NCI-H510A treated with DMSO at 0.1 percent for 48 hours (cell line): ENCODE measurements at regions not wholly inside any gene's neighbourhood (a gene's known extent, or its start where the extent isn't known, plus 50 kb on each side); places are given as distances from the start of the nearest gene placed in this dataset.

Source experiments
- DNase-seq: peaks from one replicate; lab custom pipeline; 2025; lab: John Stamatoyannopoulos, UW

- DNase-seq = no peak
These were observed 153.7 kb upstream of the ARGLU1 start for GRCh38 chr13:106721599-106721998.

DNA sequence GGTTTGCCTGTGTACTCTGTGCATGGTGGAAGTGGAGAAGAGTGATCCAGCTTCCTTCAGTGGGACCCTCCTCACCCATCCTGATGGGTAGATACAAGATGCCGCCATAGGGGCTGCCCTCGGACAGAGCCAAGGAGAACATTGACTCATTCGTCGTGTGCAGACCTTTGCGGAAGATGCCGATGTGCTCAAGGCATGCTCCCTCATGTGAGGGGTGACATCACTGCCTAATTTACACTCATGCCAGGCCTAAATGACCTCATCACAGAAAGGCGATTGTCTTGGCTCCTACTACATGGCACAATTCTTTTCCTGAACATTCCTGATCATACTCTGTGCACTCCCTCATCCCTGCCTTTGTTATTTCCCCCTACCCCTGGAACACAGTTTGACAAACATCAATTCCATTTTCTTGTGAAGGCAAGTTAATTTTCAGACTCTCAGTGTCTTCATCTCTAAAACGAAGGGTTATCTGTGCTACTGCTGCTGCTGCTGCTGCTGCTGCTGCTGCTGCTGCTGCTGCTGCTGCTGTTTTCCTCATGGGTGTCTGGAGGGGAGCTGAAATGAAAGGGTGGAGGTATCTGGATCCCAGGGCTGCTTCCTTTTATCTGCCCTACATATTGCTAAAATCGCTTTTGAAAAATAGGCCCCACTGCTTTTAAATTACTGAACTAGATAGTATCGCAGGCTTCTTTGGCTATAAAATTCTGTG is 146.5 kb upstream of the ARGLU1 start:
- DNase-seq = no peak

- no peak for DNase-seq
These were observed 144.4 kb upstream of the ARGLU1 start for GRCh38 chr13:106712381-106712780.

GRCh38 chr13:106710266-106710665 is 142.3 kb upstream of the ARGLU1 start:
- DNase-seq = no peak

- DNase-seq = no peak
These were observed 141.6 kb upstream of the ARGLU1 start for GRCh38 chr13:106709522-106709921.

GRCh38 chr13:106702505-106702904 is 134.6 kb upstream of the ARGLU1 start:
- no peak for DNase-seq

- no peak for DNase-seq
These were observed 133.9 kb upstream of the ARGLU1 start for GRCh38 chr13:106701771-106702341.

DNA sequence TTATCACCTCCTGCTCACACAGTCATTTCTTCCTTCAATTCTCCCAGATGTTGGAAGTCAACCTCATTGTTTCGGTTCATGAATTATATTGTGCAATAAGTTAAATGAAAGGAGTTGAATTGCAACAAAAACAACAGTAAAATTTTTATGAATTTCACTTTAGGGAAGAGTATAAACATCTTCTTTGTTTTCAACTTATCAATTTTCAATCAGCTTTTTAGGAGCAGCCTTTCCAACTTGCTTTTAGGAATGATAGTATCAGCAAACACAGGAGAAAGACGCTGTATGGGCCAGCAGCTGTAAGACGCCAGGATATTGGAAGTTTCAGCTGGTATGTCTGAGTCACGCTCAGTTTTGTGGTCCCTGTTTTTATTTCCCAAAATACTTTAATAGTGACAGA is 132.5 kb upstream of the ARGLU1 start:
- no peak for DNase-seq

DNA sequence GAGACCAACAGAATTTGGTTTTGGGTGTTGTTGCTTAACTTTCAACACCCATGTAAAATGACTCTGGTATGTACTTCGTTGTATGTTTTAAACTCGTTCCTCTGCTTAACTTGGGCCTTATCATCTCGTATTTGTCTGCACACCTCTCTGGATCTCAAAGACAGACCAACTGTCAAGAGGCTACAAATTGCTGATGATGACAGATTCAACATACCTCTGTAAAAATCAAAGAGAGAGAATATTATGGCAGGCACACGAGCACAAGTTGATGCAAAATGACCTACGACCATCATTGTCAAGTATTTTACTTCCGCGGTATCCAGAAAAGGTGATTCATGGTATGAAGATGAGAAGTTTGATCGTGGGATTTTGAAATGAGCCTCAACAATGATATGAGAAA is 132.1 kb upstream of the ARGLU1 start:
- no peak for DNase-seq

DNA sequence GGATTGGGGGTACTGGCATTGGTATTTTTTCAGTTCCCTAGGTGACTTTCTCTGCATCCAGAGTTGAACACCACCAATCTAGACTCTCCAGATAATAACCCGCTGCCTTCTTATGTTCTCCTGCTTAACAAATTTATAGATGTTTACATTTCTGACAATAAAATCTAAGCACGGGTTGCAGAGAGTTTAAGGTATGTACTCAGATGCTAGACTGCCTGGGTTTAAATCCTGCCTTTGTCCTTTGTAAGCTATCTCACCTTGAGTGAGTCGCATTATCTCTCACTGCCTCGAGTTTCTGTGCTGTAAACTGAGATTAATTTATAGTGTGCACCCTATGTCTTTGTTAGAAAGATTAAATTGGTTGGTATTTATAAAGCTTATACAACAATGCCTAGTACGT is 131.4 kb upstream of the ARGLU1 start:
- no peak for DNase-seq

- no peak for DNase-seq
These were observed 128.8 kb upstream of the ARGLU1 start for GRCh38 chr13:106696719-106697118.

GRCh38 chr13:106696140-106696539 is 128.2 kb upstream of the ARGLU1 start:
- DNase-seq = no peak

DNA sequence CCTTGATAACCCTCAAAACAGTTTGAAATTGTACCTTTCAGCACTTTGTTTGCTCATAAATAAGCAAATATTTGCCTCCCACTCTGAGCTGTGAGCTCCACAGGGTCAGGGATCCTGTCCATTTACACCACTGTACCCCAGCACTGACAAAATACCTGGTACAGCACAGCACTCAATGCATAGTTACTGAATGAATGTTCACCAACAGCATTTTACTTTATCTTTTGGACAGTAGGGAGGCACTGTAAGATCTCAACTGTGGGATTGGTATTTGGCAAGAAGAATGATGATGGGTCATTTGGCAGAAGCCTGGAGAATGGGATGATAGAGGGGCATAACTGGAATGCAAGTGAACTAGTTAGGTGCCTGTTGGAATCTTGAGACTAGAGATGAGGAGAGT is 127.2 kb upstream of the ARGLU1 start:
- no peak for DNase-seq

DNA sequence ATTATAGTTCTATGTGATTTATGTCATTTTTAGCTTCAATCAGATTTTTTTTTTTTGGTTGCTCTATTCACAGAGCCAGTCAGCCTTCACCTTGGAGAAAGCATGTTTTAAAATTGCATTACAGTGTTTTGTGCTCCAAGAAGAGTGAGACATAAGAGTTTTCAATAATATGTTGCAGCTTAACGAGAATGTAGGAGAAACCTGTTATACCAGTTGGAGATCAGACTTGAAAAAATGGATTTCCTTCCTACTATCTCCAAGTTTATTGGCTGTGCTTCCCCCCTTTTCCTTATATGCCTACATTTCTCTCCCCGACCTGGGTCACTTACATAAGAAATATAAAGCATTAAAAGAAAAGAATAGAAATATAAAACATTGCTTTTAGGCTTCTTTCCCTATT is 123.9 kb upstream of the ARGLU1 start:
- peak; percentile 28 for DNase-seq

- no peak for DNase-seq
These were observed 123.4 kb upstream of the ARGLU1 start for GRCh38 chr13:106691341-106691740.

GRCh38 chr13:106690779-106691178 is 122.8 kb upstream of the ARGLU1 start:
- no peak for DNase-seq

- no peak for DNase-seq
These were observed 122.0 kb upstream of the ARGLU1 start for GRCh38 chr13:106689906-106690305.

GRCh38 chr13:106688940-106689339 is 121.0 kb upstream of the ARGLU1 start:
- no peak for DNase-seq

DNA sequence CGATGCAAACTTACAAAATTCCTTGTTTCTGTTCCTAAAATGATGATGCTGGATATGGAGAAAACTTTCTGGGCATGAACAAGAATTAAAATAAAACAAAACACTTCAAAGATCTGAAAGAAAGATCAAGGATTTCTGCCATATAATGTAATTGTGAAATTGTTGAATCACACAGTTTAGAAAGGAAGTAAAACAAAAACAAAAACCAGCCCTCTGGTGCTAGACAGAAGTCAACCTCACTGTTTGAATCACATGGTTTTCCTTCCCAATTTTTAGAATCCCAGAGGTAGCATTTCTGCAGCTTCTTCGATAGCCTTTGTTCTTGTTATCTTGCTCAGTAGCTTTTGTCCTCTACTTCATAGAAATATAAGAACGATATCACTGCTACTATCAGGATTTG is 118.2 kb upstream of the ARGLU1 start:
- DNase-seq = no peak

DNA sequence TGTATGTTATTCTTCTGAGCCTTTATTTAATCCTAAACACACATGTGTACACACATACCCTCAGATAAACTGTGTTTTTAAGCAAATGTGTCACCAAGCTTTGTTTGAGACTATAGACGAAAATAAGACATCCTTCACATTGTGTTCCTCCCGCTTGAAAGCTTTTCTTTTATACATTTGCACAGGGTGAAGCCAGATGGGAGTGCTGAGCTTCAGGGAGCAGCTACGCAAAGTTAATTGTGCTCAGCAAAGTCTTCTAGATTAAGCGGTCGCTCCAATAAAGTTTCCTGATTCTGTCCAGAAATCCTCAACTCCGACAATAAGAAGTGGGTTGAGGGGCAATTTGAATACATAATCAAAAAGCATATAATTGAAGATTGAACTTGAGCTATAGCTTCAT is 117.2 kb upstream of the ARGLU1 start:
- no peak for DNase-seq

DNA sequence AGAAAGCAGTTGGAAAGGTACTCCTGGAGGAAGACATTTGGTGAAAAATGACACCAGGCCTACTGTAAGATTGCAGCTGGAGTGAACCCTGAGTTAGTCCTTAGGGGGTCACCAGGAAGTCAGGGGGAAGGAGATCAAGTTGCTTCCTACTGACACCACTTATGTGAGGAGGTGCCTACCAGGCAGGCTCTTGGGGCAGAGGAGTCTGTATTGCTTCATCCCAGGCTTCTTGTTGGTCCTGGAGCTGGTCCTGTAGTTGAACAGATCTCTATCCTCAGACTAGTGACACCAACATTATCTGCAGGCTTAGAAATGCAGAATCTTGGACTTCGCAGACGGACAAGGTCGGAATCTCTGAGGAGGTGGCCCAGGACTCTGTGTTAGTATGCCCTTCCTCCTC is 116.0 kb upstream of the ARGLU1 start:
- no peak for DNase-seq

DNA sequence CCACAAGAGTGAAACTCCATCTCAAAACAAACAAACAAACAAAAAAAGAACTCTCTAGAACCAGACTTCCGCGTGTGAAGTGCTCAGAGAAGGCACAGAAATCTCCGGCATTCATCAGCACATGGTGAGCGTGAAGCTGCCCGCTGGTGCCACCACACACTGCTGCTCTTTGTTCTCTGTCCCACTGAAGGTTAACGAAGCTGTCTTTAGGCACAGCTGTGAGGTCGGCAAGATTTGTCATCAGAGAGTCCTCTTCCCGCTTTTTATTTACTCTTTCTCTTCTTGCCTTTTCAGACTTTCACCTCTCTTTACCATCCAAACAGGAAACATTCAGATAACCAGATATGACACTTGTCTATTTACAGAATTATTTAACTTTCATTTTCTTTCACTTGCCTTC is 115.2 kb upstream of the ARGLU1 start:
- no peak for DNase-seq

DNA sequence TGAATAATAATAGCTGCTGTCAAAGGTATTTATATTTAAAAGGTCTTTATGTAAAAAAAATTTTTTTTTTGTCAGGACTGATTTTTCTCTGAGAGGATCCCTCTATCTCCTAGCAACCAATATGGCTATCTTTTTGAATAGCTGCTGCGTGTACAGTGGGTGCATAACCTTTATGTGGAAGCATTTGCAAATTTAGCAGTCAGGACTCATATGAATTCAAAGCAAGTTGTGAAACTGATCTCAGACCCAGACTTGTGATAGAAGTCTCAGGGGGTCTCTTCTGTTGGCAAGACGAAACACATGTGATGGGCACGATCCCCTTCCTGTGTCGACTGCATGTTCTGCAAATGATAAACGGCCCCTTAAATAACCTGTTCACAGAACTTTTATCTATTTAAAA is 114.1 kb upstream of the ARGLU1 start:
- no peak for DNase-seq

GRCh38 chr13:106681536-106681935 is 113.6 kb upstream of the ARGLU1 start:
- no peak for DNase-seq
